PC-3 (cell line): ENCODE measurements at regions not wholly inside any gene's neighbourhood (a gene's known extent, or its start where the extent isn't known, plus 50 kb on each side); places are given as distances from the start of the nearest gene placed in this dataset.

Experiments used
- CTCF ChIP-seq: fragments of 300-600 bp; sonication (generic); conservative IDR thresholded peaks from 2 replicates; pipeline ENCODE4 v1.5.1; 2017; ENCODE audit warnings: antibody characterized with exemption, low read depth, mild to moderate bottlenecking, low read length
- EZH2phosphoT487 ChIP-seq: fragments of 300-600 bp; sonication (generic); IDR thresholded peaks from 2 replicates; pipeline ENCODE4 v1.6.1; 2018; ENCODE audit warnings: mild to moderate bottlenecking, antibody characterized with exemption, low read length, borderline replicate concordance

DNA sequence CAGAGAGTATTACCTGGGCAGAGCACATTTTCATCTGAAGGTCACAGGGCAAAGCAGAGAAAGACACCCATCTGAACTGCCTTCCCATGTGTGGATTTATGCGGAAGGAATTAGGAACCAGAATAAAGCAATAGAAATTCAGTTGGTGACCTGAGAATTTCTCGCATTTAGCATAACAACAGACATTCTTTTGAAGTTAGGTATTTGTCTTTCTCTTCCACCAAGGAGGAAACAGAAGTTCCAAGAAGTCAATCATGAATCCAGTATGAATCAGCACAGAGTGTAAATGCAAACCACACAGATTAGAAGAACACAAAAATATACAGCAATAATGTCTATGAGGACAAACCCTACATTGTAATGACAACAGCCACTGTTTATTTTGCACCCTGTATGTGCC is 515.2 kb upstream of the BRINP1 start:
- TF ChIP-seq CTCF (no peak), EZH2phosphoT487 (no peak)
